ENCODE measurements at regions not wholly inside any gene's neighbourhood (a gene's known extent, or its start where the extent isn't known, plus 50 kb on each side); places are given as distances from the start of the nearest gene placed in this dataset.

- no peak for DNase-seq
Observed at GRCh38 chr17:69764146-69764545, 310.9 kb upstream of the KCNJ16 start.

GRCh38 chr17:69769050-69769449 lies 306.0 kb upstream of the KCNJ16 start:
- DNase-seq, result no peak

GRCh38 chr17:69773081-69773480 lies 301.9 kb upstream of the KCNJ16 start:
- DNase-seq, result no peak

- no peak for DNase-seq
Observed at GRCh38 chr17:69779378-69780214, 295.4 kb upstream of the KCNJ16 start.

- no peak for DNase-seq
Observed at GRCh38 chr17:69783865-69784264, 291.2 kb upstream of the KCNJ16 start.

- DNase-seq, result no peak
Observed at GRCh38 chr17:69788957-69789356, 286.1 kb upstream of the KCNJ16 start.

GRCh38 chr17:69796078-69796477 lies 278.9 kb upstream of the KCNJ16 start:
- no peak for DNase-seq

GRCh38 chr17:69800870-69801269 lies 274.2 kb upstream of the KCNJ16 start:
- DNase-seq, result no peak

- DNase-seq, result no peak
Observed at GRCh38 chr17:69801368-69801767, 273.7 kb upstream of the KCNJ16 start.

- no peak for DNase-seq
Observed at GRCh38 chr17:69802045-69802740, 272.8 kb upstream of the KCNJ16 start.

GRCh38 chr17:69809331-69809730 lies 265.7 kb upstream of the KCNJ16 start:
- DNase-seq, result no peak

GRCh38 chr17:69810326-69810965 lies 264.6 kb upstream of the KCNJ16 start:
- DNase-seq, result no peak

- DNase-seq, result no peak
Observed at GRCh38 chr17:69812240-69812837, 262.7 kb upstream of the KCNJ16 start.

GRCh38 chr17:69814031-69814430 lies 261.0 kb upstream of the KCNJ16 start:
- DNase-seq, result no peak

- no peak for DNase-seq
Observed at GRCh38 chr17:69815406-69815805, 259.6 kb upstream of the KCNJ16 start.

- DNase-seq, result no peak
Observed at GRCh38 chr17:69818467-69818866, 256.6 kb upstream of the KCNJ16 start.

GRCh38 chr17:69819316-69820087 lies 255.5 kb upstream of the KCNJ16 start:
- DNase-seq, result no peak

- no peak for DNase-seq
Observed at GRCh38 chr17:69820876-69821473, 254.1 kb upstream of the KCNJ16 start.

GRCh38 chr17:69822314-69822875 lies 252.6 kb upstream of the KCNJ16 start:
- no peak for DNase-seq

- no peak for DNase-seq
Observed at GRCh38 chr17:69828087-69828486, 246.9 kb upstream of the KCNJ16 start.

- DNase-seq, result no peak
Observed at GRCh38 chr17:69834494-69834893, 240.5 kb upstream of the KCNJ16 start.

GRCh38 chr17:69851736-69852135 lies 223.3 kb upstream of the KCNJ16 start:
- no peak for DNase-seq

Measured in suppressor macrophage (primary cell).